KOPT-K1 (cell line): ENCODE measurements at regions not wholly inside any gene's neighbourhood (a gene's known extent, or its start where the extent isn't known, plus 50 kb on each side); places are given as distances from the start of the nearest gene placed in this dataset.

Source experiments
- H3K27ac ChIP-seq: fragments of 200-600 bp; sonication (generic); 2 replicates; pipeline ENCODE4 v1.5.1; 2016; ENCODE audit warnings: antibody characterized with exemption, mild to moderate bottlenecking, low read depth, low read length; ENCODE audit not compliant: poor library complexity, severe bottlenecking
- H3K36me3 ChIP-seq: fragments of 200-600 bp; sonication (generic); 2 replicates; pipeline ENCODE4 v1.5.1; 2017; ENCODE audit warnings: antibody characterized with exemption, mild to moderate bottlenecking, low read length, moderate library complexity; ENCODE audit not compliant: insufficient read depth
- H3K9me3 ChIP-seq: fragments of 200-600 bp; sonication (generic); 2 replicates; pipeline ENCODE4 v1.5.1; 2017; ENCODE audit warnings: antibody characterized with exemption, low read length, mild to moderate bottlenecking; ENCODE audit not compliant: insufficient read depth, poor library complexity, severe bottlenecking

DNA sequence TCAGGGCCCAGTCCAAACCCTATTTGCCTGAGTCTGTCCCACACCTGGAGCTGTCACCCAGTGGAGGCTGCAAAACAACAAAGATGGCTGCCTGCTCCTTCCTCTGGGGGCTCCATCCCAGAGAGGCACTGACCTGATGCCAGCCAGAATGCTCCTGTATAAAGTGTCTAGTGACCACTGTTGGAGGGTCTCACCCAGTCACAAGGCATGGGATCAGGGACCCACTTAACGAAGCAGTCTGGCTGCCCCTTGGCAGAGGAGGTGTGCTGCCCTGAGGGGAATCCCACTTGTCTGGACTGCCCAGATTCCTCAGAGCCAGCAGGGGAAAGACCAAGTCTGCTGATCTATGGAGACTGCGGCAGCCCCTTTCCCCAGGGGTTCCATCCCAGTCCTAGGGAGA lies 241.6 kb downstream of the CDH26 start:
- Histone ChIP-seq H3K36me3 (peaks cover 79% of the 10 kb centered on the region), H3K9me3 (peaks cover 44% of the 10 kb centered on the region), H3K27ac (peak overlapping the region; percentile 80)

DNA sequence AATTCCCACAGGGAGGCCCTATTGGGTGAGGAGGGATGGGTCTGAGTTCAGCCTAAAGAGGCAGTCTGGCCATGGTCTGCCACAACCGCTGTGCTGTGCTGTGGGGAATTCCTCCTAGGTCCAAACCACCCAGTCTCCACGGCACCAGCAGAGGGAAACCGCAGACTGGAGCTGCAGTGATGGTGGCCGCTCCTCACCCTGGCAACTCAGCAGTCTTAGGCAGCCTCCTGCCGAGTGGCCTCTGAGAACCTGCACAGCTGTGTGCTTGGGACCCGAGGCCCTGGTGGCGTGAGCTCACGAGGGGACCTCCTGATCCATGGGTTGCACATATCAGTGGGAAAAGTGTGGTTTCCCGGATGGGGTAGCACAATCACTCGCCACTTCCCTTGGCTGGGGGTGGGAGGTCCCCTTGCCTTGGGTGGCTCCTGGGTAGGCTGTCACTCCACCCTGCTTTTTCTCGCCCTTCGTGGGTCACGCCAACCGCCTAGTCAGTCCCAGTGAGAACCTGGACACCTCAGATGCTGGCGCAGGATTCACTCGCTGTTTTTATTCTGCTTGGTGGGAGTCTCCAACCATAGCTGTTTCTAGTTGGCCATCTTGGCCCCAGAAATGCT lies 242.2 kb downstream of the CDH26 start:
- Histone ChIP-seq H3K9me3 (peaks cover 42% of the 10 kb centered on the region), H3K27ac (peak overlapping the region; percentile 80), H3K36me3 (peaks cover 74% of the 10 kb centered on the region)

DNA sequence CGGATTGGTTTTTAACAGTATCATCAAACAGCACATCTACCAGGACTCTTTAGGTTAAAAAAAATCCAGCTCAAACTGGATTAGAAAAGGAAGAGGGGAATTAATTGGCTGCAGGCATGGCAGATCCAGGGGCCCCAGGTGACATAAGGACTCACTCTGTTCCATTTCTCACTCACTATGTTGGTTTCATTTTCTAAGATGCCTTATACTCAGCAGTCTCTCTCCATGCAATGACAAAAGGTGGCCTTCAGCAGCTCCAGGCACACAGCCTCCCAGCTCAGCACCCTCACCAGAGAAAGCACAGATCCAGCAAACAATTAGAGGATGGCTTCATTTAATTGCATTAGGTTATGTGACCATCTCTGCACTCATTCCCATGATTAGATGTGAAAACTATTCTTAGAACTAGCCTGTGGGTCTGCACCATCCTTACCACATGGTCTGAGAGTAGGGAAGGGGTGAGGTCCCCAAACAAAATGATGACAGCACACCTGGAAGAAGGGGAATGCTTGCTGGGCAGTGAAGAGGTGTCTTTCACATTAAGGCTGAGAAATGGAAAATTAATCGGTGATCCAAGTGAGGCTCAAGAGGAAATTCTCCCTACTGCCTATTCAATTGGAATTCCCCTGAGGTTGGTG lies 243.1 kb downstream of the CDH26 start:
- H3K27ac ChIP-seq, result peak overlapping the region; percentile 80
- peaks cover 65% of the 10 kb centered on the region for H3K36me3 ChIP-seq
- peaks cover 35% of the 10 kb centered on the region for H3K9me3 ChIP-seq

DNA sequence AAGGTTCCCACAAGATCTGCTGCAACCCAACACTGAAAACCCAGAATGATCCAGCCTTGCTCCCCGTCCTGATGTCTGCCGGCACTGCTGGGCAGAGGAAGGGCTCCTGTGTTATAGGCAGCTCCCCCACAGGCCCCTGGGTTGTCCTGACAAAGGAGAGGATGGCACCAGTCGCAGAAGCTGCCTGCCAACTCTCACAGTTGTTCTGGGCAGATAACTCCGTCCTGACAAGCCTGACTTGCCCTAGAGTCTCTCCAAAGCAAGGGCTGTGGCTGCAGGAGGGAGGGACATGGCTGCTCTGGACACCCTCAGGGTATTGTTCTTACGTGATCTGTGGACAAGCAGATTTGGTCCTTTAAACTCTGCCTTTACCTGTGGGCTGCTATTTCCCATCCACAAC lies 243.8 kb downstream of the CDH26 start:
- Histone ChIP-seq H3K9me3 (peaks cover 32% of the 10 kb centered on the region), H3K36me3 (peaks cover 63% of the 10 kb centered on the region), H3K27ac (peak overlapping the region; percentile 80)

DNA sequence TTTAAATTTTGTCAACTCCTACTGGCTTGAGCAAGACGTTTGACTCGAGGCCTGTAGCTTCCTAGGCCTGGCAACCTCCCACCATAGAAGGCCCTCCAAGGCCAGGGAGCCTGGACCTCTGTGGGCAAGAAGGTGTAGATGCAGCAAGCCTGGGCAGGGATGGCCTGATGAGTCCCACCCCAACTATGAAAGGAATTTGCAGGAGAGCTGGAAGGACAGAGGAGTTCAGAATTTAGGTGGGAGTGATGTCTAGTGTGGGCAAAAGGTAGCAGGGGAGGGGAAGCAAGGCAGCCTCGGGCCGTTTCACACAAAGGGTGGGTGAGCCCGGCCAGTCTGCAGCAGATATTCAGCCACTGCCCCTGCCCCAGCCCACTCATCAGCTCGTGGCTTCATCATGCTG lies 245.2 kb downstream of the CDH26 start:
- peaks cover 18% of the 10 kb centered on the region for H3K9me3 ChIP-seq
- H3K36me3 ChIP-seq, result peaks cover 53% of the 10 kb centered on the region
- H3K27ac ChIP-seq, result peak overlapping the region; percentile 53

DNA sequence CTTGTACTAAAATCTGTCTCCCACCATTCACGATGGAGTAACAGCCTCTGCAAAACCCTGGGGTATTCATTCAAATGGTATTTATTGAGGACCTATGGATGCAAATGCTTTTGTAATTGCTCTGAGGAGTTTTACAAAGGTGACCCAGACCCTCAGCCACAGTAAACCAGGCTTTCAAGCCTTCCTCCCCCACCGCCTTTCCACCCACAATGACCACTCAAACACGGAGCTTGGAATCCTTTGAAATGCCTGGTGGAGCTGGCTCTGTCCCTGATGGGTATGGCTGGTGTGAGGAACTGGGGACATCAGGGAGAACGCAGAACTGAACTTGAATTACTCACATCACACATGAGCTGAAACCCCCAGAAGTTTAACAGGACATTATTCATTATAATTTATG lies 246.4 kb downstream of the CDH26 start:
- Histone ChIP-seq H3K27ac (peak overlapping the region; percentile 32), H3K9me3 (peaks cover 7% of the 10 kb centered on the region), H3K36me3 (peaks cover 42% of the 10 kb centered on the region)

DNA sequence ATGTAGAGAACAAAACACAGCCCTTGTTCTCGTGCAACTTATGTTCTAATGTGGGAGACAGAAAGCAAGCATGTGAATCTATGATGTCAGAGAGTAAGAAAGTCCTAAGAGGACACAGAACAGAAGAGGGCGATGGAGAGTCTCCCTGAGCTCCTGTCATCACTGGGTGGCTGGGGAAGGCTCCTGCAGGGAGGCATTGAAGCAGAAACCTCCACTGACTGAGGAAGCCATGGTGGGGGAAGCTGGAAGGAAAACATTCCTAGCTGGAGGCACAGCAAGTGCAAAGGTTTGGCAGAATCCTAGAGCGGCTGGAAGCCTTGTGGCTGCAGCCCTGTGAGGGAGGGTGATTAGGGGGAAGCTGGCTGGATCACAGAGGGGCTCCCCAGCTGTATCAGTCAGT lies 248.0 kb downstream of the CDH26 start:
- Histone ChIP-seq H3K9me3 (no peaks in the 10 kb centered on the region), H3K27ac (peak overlapping the region; percentile 98), H3K36me3 (peaks cover 31% of the 10 kb centered on the region)

DNA sequence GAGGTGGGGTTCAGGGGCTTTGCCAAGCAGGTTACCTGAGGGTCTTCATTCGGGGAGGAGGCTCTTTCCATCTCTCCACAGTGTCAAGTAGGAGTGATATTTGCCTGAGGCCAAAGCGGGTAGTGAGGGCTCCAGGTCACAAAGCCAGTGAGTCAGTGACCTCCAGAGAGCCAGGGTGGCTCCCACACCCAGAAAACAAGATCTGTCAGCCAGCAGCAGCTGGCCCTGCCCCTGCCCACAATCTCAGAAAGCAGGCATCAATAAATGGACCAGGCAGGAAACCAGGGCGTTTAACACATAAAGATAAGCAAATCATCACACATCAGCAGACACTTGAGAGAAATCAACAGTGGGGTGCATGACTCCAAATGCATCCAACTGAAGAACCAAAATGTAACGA lies 250.8 kb downstream of the CDH26 start:
- Histone ChIP-seq H3K9me3 (no peaks in the 10 kb centered on the region), H3K27ac (peak overlapping the region; percentile 98), H3K36me3 (peaks cover 11% of the 10 kb centered on the region)

DNA sequence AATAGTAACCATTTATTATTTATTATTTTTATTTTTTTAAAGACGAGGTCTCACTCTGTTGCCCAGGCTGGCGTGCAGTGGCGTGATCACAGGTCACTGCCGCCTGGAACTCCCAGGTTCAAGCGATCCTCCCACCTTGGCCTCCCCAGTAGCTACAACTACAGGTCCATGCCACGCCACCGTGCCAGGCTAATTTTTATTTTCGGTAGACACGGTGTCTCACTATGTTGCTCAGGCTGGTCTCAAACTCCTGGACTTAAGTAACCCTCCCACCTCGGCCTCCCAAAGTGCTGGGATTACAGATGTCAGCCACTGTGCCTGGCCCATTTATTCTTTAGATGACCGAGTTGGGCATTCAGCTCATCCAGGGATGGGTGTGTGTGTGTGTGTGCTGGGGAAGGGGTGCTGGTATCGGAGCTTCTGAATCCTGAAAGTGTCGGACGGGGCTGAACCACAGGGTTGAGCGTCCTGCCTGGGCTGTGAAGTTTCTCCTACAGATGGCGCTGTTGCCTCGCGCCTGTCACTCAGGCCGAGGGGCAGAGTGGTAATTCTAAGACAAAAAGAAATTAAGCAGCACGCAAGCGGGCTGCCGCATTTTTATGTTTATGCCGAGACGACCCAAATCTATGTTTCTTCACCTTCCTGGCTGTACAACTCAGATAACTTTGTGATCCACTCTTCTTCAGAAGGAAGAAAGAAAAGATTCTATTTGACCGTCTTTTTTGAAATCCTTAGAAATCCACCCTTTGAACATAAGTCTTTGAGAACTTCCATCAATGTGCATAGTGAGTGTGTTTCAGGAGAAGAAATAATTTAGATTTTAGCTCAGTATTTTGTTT lies 252.8 kb downstream of the CDH26 start:
- peaks cover 4% of the 10 kb centered on the region for H3K36me3 ChIP-seq
- H3K27ac ChIP-seq, result peak overlapping the region; percentile 98
- no peaks in the 10 kb centered on the region for H3K9me3 ChIP-seq

DNA sequence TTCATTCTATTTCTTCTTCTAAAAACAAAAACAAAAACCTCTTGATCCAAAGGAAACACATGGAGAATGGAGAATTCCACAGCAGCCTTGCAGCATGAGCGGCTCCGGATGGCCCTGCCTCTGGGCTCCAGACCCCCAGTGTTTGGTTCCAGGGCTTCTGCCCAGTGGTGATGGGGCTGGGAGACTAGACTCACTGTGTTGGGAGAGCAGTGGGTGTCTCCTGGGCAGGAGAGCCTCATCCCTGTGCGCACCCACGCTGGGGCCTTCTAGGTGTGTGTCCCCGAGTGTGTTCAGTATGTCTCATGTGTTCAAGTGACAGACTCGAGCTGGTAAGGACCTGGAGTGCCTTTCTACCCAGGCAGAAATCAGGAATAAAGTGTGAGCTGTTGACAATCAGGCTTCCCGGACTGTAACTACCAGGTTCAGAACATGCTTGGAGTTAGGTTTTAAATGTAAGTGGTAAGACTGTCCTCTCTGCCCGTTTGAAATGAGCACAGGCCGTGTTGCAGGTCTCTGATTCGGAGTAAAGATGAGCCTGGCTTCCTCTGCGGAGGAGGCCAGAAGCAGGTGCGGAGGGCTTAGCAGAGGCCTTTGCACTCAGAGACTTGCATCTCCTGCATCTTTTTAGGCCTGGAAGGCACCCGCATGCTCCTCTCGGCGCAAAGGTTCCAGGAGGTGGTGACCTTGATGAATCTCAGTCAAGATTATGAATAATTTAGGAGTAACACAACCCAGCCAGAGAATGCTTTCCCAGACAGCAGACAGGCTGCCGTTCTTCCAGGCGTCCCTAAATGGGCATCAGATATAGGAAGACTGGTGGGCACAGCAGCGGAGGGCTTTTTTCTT lies 253.6 kb downstream of the CDH26 start:
- Histone ChIP-seq H3K27ac (peak overlapping the region; percentile 98), H3K9me3 (no peaks in the 10 kb centered on the region), H3K36me3 (peaks cover 4% of the 10 kb centered on the region)

DNA sequence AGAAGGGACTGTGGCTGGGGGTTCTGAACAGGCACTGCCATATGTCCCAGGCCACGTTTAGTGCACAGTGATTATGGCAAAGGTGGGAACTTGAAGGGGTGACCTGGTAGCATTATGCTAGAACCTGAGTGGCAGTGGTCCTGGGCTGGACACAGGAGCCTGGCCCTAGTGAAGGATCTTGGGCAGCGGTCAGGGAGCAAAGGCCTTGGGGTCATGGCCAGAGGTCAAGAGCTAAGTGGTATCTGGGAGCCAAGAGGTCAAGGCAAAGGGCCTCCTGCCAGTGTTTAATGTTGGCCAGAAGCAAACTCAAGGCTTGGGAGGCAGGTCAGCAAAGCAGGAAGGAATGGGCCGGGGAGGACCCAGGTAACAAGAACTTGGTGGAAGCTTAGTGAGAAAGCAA lies 254.5 kb downstream of the CDH26 start:
- H3K36me3 ChIP-seq, result peaks cover 4% of the 10 kb centered on the region
- H3K9me3 ChIP-seq, result no peaks in the 10 kb centered on the region
- H3K27ac ChIP-seq, result peak overlapping the region; percentile 98

DNA sequence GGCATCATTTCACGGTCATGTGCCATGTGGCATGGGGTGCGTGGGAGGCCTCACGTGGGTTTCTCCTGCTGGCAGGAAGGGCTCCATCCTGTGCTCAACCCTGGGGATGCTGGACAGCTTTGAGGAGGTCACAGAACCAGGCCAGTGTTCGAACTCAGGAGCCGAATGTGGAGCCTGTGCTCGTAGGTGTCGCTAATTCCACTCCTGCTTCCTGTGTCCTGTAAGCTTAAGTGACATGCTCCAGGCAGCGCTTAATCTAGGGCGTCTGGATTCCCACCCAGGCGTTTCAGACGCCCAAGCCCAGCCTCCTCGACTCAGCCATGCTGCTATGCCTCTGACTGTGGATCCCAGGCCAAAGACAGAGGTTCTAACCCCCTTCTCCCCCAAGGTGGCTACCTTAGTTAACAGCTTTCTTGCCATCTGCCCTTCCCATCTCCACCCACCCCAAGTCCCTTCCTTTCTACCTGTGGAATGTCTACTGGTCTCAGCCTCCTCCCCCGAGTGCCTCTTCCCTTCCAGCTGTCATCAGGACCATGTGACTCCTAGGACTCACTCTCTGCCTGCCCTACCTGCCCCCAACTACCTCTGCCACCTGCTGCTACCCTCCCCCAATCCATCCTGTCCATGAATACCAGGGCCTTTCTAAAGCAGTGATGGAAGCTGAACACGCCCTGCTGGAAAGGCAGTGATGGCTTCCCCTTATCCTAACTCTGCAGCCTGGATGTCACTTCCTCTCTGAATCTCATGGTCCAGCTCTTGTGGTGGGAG lies 255.1 kb downstream of the CDH26 start:
- Histone ChIP-seq H3K36me3 (peaks cover 4% of the 10 kb centered on the region), H3K27ac (peak overlapping the region; percentile 98), H3K9me3 (no peaks in the 10 kb centered on the region)

DNA sequence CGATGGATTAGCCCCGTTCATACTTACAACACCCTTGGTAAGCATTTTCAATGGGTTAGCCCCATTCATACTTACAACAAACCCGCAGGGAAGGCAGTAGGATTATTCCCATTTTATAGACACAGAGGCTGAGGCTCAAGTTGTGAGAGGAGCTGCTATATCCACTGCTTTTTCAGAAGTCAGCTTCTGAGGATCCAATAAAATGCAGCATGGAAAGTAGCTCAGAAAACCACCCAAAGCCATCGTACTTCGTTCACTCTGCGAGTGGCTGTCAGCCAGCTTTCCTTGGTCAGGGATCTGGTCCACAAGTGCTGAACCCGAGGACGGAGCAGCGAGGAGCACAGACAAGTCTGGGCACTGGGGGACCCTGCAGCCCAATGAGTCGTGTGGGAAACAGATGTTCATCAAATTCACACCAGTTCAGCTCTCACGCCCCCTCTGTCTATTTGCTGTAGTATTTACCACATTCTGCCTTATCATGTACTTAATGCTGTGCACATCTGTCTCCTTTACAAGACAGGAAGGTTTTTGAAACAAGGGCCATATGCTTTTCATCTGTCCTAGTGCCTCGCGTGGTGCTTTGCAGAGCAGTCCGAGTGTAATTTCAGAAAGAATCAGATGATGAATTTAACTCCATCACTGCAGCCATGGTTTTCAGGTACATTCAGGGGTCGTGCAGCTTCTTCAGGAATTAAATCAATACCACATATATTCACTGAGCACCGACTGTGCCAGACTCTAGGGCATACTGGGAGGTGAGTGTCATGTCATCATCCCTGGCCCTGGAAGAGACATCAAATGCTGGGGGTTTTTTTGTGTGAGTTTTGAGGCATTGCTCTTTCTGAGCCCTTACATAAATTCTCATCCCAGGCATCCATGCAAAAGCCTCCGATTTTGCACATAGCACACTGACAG lies 256.9 kb downstream of the CDH26 start:
- H3K9me3 ChIP-seq, result no peaks in the 10 kb centered on the region
- H3K36me3 ChIP-seq, result peaks cover 18% of the 10 kb centered on the region
- peak overlapping the region; percentile 98 for H3K27ac ChIP-seq
